ENCODE measurements at regions not wholly inside any gene's neighbourhood (a gene's known extent, or its start where the extent isn't known, plus 50 kb on each side); places are given as distances from the start of the nearest gene placed in this dataset.
"Not testable (repeated sequence)": the region's sequence is repeated elsewhere in the genome, so short reads cannot be mapped to it uniquely, and the experiment has no call there.

- no peak for DNase-seq
These were observed 286.8 kb upstream of the PLD5 start for GRCh38 chr1:242811092-242811840.

GRCh38 chr1:242806324-242806723 is 281.8 kb upstream of the PLD5 start:
- DNase-seq: no peak

DNA sequence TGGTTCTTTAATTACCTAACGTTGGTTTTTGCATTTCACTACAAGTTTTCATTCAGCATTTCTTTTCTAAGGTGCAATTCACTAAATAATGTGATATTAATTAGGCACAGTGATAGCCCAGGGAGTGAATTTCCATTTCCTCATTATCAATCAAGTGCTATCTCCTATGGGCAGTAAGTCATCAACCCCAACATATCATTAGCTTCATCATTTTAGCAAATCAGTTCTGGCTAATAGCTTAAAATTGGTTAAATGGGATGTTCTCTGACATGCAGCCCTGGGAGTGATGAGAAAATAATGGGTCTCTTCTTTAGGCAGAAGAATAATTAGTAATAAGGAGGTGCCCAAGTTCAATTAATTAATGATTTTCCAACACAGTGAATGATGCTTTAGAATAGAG is 280.9 kb upstream of the PLD5 start:
- DNase-seq: not testable (repeated sequence)

DNA sequence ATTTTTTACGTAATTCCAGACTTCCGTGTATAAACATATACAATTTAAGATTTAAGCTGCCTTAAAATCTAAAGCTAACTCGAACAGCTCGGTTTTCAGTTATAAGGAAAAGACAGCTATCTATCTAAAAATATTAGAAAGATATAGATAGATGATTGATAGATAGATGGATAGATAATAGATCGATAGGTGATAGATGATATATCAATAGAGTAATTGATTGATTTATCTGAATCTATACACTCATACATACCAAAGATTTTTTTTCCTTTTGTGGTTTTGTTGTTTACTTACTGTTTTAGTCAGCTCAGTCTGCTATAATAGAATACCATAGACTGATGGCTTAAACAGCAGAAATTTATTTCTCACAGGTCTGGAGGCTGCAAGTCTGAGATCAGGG is 278.5 kb upstream of the PLD5 start:
- DNase-seq: no peak

DNA sequence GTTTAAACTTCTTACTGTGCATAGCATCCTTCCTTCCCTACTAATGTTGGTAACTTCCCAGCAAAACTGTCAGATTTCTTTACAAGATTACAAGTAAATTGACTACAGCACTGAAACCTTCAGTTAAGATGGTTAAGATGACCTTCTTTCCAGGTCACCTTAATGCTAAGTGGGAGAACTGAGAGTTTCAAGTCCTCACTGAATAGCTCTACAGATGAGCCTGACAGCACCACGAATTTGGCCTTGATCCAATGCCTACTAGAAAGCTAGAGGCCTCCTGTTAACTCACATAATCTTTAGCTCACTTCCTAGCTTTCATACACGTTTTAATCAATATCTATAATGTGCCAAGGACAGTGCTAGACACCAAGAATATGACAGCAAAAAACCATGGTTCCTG is 276.0 kb upstream of the PLD5 start:
- DNase-seq: no peak

DNA sequence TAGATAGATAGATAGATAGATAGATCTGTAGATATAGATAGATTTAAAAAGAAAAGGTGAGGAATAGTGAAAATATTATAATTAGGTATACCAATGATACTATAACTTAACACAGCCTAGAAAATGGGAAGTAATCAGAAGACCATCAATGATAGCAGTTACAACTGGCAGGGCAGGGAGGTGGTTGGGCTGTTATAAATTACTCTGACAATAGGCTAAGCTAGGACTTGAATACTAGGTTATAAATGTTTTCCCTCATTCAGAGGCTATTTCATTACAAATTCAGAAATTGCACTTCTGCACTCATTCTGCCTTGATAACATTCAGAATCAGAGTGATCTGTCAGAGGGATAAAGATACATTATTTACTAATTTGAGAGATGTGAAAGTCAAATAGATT is 273.4 kb upstream of the PLD5 start:
- no peak for DNase-seq

- no peak for DNase-seq
These were observed 264.3 kb upstream of the PLD5 start for GRCh38 chr1:242788771-242789170.

GRCh38 chr1:242787968-242788367 is 263.5 kb upstream of the PLD5 start:
- no peak for DNase-seq

DNA sequence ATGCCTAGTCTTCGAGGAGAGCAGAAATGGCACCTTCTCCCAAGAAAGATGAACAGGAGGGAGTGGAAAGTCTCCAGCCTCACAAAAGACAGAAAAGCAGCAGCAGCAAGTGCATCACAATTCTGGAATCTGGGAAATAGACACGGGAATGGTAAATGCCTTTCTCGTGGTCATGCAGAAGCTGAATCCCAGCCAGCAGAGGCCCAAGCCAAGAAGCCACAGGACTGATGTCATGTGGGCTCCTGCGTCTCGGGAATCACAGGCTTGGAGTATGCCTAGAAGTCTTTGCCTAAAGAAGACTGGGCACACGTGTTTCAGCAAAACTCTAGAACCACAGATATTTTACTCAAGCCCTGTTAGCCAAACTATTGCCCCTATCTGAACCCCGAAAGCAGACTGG is 260.3 kb upstream of the PLD5 start:
- no peak for DNase-seq

DNA sequence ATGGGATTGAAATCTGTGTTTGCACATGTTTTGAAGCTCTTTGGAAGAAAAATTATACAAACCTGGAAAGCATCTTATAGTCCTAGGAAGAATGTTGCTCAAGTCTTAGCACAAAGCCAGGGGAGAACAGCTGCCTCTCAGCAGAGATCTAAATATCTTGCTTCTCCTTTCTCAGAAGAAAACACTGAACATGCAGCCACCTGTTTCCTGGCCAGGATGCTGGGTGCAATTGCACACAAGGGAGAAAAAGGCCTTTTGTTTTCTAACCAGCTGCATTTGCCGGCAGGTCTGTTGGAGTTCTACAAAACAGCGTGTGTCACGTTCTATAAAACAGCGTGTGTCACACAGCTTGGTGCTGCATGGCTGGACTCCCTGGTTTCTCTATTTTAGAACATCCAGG is 259.6 kb upstream of the PLD5 start:
- DNase-seq: no peak

- no peak for DNase-seq
These were observed 249.8 kb upstream of the PLD5 start for GRCh38 chr1:242774256-242774655.

DNA sequence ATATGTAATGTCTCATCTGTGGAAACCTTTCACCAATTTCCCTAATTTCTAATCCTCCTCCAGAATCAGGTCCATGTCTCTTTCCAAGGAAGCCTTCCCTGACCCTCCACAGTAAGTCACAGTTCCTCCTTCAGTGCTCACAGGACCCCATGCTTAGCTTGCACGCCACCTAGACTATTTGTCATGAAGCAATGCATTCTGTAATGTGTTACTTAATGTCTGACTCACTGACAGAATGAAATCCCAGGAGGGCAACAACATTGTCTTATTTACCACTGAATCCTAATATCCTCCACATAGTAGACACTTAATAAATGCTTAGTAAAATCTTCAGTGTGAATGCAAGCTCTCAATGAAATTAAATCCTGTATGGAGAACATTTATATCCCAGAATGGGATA is 245.9 kb upstream of the PLD5 start:
- no peak for DNase-seq

DNA sequence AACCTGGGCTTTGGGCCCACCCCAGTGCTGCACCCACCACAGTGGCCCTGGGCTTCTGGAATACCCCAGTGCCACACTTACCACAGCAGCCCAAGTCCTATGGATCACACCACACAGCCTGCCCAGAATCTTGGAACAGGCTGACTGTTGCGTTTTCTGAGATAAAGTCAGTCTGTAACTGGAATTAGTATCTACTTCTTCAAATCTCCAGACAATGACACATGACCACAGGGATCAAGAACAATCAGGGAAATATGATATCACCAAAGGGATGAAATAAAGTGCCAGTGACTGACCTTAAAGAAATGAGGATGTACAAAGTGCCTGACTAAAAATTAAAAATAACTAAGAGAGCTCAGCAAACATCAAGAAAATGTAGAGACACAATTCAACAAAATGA is 239.7 kb upstream of the PLD5 start:
- DNase-seq: no peak

- DNase-seq: no peak
These were observed 237.1 kb upstream of the PLD5 start for GRCh38 chr1:242761556-242761955.

DNA sequence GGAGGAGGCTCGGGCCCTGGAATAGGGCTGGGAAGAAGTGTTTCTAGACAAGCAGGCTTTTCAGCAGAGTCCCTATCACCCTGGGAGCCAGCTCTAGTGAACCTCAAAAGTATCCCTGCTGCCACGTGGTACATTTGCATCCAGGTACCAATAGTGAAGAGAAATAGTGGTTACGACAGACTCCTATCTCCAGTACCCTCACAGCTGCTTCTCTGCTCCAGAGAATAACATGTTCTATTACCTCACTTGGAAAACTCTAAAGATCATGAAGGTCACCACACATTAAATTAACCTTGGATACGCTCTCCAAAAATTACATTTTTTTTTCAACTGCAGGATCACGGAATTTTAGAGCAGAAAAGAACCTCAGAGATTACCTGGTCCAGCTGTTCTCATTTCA is 230.4 kb upstream of the PLD5 start:
- no peak for DNase-seq

DNA sequence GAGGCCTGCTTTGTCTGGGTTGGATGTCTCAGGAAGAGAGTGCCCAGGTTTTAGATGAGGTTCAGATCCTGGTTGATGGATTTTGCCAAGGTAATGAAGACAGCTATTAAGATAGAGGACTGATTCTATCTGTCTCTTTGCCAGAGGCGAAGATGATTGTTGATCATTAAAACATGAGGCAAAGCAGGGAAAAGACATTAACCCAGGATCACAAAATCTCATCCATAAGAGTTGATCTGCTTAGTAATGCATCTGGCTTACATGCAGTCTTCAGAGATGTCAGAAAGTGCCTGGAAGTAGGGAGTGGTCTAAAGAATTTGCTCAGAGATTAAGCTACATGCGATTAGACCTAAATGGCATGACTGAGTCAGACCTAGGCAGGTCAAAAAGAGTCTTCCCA is 229.6 kb upstream of the PLD5 start:
- no peak for DNase-seq

DNA sequence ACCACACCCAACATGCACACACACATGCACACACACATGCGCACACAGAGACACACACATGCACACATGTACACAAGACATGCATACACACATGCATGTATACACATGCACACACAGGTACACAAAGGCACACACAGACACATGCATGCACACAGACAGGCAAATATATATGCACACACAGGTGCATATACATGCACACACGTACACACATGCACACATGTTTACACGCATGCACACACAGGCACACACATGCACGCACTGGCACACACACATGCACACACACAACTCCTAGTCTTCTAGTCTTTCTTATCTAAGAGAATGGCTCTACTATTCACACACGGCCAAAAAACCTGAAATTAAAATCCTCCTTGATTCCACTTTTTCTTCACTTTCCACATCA is 222.7 kb upstream of the PLD5 start:
- DNase-seq: no peak

DNA sequence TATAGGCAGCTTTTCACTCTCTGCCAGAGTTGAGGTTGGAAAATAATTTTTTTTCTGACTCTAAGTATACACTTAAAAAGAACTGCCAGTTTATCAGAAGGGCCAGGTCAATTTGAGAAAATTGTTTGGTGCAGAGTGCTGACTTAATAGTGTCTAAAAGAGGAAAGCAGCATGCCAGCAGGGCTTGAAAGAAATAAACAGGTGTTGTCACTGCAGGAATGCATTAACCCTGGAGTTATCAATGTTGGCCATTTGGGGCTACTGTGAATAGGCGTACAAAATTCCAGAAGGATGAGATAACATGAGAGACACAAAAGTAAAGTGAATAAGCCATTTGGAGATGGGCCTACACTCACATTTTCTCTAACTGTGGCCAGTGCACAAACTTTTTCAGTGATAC is 220.6 kb upstream of the PLD5 start:
- no peak for DNase-seq

- DNase-seq: no peak
These were observed 219.7 kb upstream of the PLD5 start for GRCh38 chr1:242743983-242744780.

DNA sequence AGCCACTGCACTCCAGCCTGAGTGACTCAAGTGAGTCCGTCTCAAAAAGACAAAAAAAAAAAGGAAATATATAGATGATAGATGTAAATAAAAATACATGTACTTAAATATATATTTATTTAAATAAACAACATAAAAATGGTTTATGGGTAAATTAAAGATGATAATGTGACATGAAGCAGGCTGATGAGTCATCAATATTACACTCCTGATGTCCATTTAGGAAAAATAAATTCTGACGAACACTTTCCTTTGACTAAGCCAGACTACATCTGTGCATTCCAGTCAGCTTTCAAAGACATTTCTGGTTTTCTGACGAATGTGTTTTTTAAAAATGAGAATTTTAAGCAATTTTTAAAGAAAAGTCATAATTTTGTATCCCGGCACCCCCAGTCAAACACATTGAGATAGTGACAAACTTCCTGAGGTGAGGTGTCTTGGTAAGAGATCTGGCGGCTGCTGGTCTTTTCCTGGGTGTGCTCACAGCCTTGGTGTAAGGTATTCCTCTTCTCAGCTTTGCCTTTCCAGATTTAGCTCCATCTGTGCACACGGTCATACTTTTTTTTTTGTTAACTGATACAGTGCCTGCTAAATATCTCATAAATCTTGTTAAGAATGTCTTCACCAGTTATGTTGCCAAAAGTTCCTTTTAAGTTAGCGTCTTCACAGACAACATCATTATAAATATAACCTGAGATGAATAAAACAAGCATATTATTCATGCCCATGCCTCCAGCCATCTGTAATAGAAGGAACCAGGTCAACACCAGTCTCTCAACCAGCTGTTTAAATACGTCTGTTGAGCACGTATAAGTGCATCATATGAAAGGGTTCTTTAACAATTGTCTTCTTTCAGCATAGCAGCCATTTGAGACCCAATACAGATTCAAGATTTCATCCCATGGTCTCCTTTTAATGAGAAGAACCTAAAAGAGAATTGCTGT is 214.5 kb upstream of the PLD5 start:
- DNase-seq: no peak

DNA sequence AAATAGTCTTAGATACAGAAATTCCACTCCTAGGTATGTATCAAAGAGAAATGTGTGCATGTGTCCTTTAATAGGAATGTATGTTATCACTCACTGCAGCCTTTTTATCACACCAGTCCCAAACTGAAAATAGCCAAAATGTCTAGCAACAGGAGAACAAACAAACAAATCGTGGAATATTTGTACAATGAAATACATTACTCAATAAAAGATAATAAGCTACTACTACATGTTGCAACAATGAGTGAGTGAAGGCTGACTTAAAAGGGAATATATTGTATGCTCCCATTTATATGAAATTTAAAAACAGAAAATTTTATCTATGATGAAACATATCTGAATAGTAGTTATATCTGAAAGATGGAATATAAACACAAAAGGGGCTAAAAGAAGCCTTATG is 212.1 kb upstream of the PLD5 start:
- DNase-seq: no peak

DNA sequence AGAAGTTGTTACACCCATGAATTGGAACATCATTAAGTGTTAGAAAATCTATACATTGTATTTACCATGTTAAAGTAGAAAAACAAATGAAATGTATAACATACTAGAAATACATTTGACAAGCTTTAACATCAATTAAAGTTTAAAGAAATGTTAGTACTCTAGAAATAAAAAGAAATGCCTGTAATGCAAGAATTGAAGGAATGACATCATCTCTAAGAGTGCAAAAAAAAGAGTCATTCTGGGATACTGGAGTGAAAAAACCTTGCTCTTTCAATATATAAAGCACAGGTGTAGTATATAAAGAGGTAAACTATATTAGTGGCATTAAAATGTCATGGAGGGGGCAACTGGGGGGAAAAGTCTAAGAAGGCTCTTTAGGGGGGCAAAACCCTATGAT is 210.8 kb upstream of the PLD5 start:
- DNase-seq: no peak

GRCh38 chr1:242731446-242731845 is 206.9 kb upstream of the PLD5 start:
- no peak for DNase-seq

All from dermis blood vessel endothelial cell (primary cell).